ENCODE measurements at regions not wholly inside any gene's neighbourhood (a gene's known extent, or its start where the extent isn't known, plus 50 kb on each side); places are given as distances from the start of the nearest gene placed in this dataset.

DNA sequence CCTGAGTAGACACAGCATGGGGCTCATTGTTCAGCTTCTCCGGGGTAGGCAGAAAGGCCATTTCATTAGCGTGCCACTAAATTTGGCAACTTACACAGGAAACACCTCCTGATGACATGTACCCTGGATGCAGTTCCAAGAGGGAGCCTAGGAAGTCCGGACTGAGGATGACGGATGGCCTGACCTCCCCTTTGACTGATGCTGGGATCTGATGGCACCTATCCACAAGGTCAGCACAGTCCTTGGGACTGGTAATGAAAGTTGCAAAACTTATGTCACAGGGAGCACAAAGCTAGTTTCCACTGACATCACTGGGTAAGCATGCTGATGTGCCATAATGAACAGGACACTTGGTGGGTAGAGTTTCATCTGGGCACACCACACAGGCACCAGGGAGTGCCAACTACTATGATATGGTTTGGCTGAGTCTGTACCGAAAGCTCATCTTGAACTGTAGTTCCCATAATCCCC is 126.7 kb upstream of the ARL4C start:
- ATAC-seq = no peak
- Mint-ChIP-seq H3K4me3 (no peak overlapping the region), H3K27ac (no peak overlapping the region), H3K36me3 (no peaks in the 10 kb centered on the region), H3K4me1 (peaks cover 9% of the 10 kb centered on the region), H3K9me3 (no peaks in the 10 kb centered on the region), H3K27me3 (no peaks in the 10 kb centered on the region)

DNA sequence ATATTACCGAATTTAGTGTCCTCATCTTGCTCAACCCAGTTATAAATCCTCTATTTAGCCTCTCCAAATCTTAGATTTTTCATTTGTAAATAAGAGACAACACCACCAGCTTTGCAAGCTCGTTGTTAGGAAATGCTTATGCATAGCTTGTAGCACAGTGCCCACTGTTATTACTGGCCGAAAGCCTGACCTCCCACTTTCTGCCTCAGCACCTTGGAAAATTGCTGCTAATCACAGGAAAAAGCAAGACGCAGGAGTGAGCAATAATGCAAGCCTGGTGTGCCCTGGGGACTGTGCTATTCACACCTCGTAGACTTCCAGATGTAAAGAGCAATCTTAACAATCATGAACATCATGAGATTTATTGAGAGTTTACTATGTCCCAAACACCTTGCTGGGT is 124.2 kb upstream of the ARL4C start:
- Mint-ChIP-seq H3K4me3 (no peak overlapping the region), H3K27me3 (no peaks in the 10 kb centered on the region), H3K9me3 (no peaks in the 10 kb centered on the region), H3K36me3 (no peaks in the 10 kb centered on the region), H3K27ac (no peak overlapping the region), H3K4me1 (peaks cover 9% of the 10 kb centered on the region)
- ATAC-seq = no peak

DNA sequence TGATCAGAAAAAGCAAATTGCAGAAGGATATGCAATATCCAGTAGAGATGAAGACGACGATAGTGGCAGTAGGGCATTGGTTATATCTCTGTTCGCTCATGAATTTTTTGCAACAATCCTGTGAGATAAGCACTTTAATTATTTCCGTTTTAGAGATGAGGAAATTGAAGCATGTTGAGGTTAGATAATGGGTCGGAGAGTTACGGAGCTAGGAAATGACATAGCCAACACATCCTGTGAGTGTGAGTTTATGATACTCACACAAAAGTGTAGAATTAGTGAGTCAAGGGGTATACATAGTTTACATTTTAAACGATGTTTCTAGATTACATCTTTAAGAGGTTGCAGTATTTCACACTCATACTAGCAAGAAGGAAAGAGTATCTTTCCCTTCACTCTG is 123.1 kb upstream of the ARL4C start:
- no peak for ATAC-seq

DNA sequence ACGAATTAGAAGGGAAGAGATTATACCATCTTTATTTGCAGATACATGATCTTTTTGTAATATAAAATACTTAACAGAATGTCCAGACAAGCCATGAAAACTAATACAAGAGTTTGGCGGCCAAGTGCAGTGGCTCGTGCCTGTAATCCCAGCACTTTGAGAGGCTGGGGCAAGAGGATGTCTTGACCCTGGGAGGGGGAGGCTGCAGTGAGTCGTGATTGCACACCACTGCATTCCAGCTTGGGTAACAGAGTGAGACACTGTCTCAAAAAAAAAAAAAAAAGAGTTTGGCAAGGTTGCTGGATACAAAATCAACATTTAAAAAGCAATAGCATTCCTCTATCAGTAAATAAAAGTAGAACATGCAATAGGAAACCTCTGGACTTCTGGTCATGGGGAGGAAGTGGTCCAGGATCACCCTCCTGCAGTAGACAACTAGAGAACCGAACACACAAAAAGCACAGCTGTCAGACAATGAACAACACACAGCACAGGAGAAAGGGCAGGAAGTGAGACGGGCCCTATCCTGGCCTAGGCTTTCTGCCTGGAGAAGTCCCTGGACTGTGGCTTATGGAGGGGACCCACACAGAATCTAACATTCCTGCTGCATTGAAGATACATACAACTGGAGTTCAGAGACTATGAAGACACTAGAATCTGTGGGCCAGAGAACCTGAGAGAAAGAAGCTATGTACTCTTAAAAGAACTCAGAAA is 118.9 kb upstream of the ARL4C start:
- H3K9me3 Mint-ChIP-seq = peaks cover 6% of the 10 kb centered on the region
- peaks cover 19% of the 10 kb centered on the region for H3K27me3 Mint-ChIP-seq
- H3K4me1 Mint-ChIP-seq = peaks cover 9% of the 10 kb centered on the region
- H3K27ac Mint-ChIP-seq = no peak overlapping the region
- peaks cover 8% of the 10 kb centered on the region for H3K36me3 Mint-ChIP-seq
- ATAC-seq = no peak
- no peak overlapping the region for H3K4me3 Mint-ChIP-seq

More for the DNA sequence above, 123.1 kb upstream of the ARL4C start:
- Mint-ChIP-seq H3K9me3 (no peaks in the 10 kb centered on the region), H3K4me1 (peaks cover 9% of the 10 kb centered on the region), H3K36me3 (no peaks in the 10 kb centered on the region), H3K4me3 (no peak overlapping the region), H3K27me3 (no peaks in the 10 kb centered on the region), H3K27ac (no peak overlapping the region)

DNA sequence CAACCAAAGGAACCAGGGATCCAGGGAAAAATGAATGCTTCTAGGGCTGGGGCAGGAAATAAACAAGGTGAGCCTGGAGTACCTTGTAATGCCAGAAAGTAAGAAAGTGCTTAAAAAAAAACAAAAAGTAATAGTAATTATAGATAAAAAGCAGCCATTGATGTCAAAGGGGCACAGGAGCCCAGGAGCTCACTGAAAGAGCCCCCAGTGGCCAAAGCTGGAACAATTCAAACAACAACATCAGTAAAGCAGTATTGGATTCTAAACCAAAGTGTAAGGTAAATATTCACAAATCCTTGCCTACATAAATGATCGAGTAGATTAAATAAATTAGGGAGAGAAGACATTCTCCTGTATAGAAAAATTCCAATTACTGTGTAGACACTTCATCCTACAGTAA is 114.3 kb upstream of the ARL4C start:
- H3K27ac Mint-ChIP-seq = no peak overlapping the region
- H3K4me1 Mint-ChIP-seq = no peaks in the 10 kb centered on the region
- peaks cover 8% of the 10 kb centered on the region for H3K36me3 Mint-ChIP-seq
- H3K27me3 Mint-ChIP-seq = peaks cover 31% of the 10 kb centered on the region
- H3K4me3 Mint-ChIP-seq = no peak overlapping the region
- peaks cover 8% of the 10 kb centered on the region for H3K9me3 Mint-ChIP-seq
- ATAC-seq = no peak

DNA sequence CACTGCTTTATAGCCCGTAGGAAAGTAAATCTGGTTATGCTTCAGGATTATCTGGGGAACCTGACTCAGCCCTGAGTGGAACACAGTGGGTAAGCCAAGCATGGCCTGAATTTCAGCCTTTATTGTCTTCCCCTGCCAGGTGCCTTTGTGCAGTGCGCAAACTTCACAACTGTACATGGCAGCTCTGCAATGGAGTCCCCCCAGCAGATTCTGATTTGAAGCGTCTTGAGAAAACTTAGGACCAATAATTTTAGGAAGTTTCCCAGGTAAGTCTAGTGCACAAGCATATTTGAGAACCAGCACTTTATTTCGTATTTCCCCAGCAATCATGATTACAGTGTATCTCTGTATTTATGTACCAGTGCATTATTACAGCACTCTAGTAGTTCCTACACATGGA is 112.1 kb upstream of the ARL4C start:
- Mint-ChIP-seq H3K9me3 (peaks cover 8% of the 10 kb centered on the region), H3K27me3 (peaks cover 41% of the 10 kb centered on the region), H3K27ac (no peak overlapping the region), H3K36me3 (peaks cover 8% of the 10 kb centered on the region), H3K4me3 (no peak overlapping the region), H3K4me1 (no peaks in the 10 kb centered on the region)
- ATAC-seq = no peak

DNA sequence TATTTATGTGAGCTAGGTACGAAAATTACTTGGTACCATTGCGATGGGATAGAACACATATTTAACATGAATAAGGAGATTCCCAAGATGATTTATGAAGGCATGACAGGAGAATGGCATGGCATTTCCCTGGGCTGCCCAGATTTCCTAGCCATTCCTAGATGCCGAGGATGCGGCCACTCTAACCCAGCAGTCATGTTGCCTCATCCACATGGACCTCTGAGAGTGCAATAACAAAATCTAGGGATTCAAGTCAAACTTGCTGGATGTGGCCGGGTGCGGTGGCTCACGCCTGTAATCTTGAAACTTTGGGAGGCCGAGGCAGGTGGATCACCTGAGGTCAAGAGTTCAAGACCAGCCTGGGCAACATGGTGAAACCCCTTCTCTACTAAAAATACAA is 110.8 kb upstream of the ARL4C start:
- no peak for ATAC-seq
- Mint-ChIP-seq H3K27me3 (peaks cover 47% of the 10 kb centered on the region), H3K36me3 (peaks cover 8% of the 10 kb centered on the region)

DNA sequence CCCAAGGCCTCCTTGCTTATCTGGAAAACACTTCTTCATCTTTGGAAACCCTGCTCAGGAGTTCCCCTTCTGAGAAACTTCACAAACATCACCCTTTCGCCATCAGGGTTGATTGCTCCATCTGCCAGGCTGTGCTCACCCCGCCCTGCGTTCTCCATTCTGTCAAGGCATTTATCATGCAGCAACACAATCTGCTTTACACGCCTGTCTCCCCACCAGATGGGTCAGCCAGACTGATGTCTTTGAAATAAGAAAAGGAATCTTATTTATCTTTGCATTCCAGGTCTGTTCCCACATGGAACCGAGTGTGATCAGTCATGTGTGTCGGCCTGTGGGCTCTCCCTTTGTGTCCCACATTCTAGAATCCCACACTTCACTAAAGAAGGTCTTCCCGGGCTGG is 110.0 kb upstream of the ARL4C start:
- H3K4me3 Mint-ChIP-seq = no peak overlapping the region
- H3K9me3 Mint-ChIP-seq = peaks cover 3% of the 10 kb centered on the region
- peaks cover 2% of the 10 kb centered on the region for H3K36me3 Mint-ChIP-seq
- peaks cover 39% of the 10 kb centered on the region for H3K27me3 Mint-ChIP-seq
- no peak for ATAC-seq
- H3K4me1 Mint-ChIP-seq = no peaks in the 10 kb centered on the region
- no peak overlapping the region for H3K27ac Mint-ChIP-seq

More for the DNA sequence above, 110.8 kb upstream of the ARL4C start:
- H3K27ac Mint-ChIP-seq = no peak overlapping the region
- H3K4me3 Mint-ChIP-seq = no peak overlapping the region
- H3K4me1 Mint-ChIP-seq = no peaks in the 10 kb centered on the region
- peaks cover 8% of the 10 kb centered on the region for H3K9me3 Mint-ChIP-seq

DNA sequence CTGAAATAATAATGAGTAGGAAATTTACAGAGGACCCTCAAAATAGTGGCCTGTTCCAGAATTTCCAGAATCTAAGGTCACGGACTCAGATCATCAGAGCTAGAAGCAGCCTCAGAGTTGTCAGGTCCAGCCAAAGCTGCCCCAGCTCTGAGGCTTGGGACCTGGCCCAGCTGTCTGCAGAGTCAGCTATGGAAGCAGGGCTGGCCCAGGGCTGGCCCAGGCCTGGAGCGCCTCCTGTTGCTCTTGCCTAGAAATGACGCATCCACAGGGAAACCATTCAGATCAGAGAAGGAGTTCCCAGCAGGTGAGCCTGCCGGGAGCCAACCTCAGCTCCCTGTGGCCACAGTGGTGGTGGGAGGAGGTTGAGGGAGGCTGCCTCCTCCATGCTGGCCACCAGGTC is 106.7 kb upstream of the ARL4C start:
- H3K27me3 Mint-ChIP-seq = peaks cover 17% of the 10 kb centered on the region
- H3K27ac Mint-ChIP-seq = no peak overlapping the region
- H3K36me3 Mint-ChIP-seq = no peaks in the 10 kb centered on the region
- no peak overlapping the region for H3K4me3 Mint-ChIP-seq
- H3K4me1 Mint-ChIP-seq = no peaks in the 10 kb centered on the region
- peak; percentile 43 for ATAC-seq
- no peaks in the 10 kb centered on the region for H3K9me3 Mint-ChIP-seq

DNA sequence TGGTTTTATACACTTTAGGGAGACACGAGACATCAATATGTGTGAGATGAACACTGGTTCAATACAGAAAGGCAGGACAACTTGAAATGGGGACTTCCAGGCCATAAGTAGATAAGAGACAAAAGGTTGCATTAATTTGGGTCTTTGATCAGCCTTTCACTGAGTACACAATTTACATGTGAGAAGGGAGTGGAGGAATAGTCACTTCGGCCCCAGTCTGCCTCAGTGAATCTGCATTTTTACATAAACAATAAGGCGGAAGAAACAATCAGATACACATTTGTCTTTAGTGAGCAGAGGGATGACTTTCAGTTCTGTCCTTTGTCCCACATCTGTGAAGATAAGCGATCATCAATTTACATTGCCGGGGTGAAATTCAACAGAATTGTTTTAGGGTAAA is 104.3 kb upstream of the ARL4C start:
- peaks cover 33% of the 10 kb centered on the region for H3K27me3 Mint-ChIP-seq
- no peaks in the 10 kb centered on the region for H3K9me3 Mint-ChIP-seq
- H3K36me3 Mint-ChIP-seq = no peaks in the 10 kb centered on the region
- peaks cover 8% of the 10 kb centered on the region for H3K4me1 Mint-ChIP-seq
- H3K4me3 Mint-ChIP-seq = no peak overlapping the region
- H3K27ac Mint-ChIP-seq = peak overlapping the region; percentile 34
- no peak for ATAC-seq

DNA sequence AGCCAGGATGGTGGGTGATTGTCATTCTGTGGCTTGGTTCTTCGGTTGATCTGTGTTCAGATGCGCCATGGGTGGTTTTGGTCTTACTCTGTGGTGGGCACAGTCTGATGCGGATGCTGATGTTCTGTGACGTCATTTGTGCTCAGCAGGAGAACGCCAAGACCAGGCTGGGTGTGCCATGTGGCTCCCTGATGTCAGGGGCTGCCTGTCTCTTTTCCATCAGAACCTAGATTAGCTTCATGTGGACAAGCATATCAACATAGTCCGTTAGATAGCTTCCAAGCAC is 100.6 kb upstream of the ARL4C start:
- Mint-ChIP-seq H3K36me3 (no peaks in the 10 kb centered on the region), H3K4me1 (peaks cover 12% of the 10 kb centered on the region), H3K9me3 (no peaks in the 10 kb centered on the region), H3K27ac (no peak overlapping the region), H3K27me3 (peaks cover 29% of the 10 kb centered on the region), H3K4me3 (no peak overlapping the region)
- ATAC-seq = peak; percentile 44

DNA sequence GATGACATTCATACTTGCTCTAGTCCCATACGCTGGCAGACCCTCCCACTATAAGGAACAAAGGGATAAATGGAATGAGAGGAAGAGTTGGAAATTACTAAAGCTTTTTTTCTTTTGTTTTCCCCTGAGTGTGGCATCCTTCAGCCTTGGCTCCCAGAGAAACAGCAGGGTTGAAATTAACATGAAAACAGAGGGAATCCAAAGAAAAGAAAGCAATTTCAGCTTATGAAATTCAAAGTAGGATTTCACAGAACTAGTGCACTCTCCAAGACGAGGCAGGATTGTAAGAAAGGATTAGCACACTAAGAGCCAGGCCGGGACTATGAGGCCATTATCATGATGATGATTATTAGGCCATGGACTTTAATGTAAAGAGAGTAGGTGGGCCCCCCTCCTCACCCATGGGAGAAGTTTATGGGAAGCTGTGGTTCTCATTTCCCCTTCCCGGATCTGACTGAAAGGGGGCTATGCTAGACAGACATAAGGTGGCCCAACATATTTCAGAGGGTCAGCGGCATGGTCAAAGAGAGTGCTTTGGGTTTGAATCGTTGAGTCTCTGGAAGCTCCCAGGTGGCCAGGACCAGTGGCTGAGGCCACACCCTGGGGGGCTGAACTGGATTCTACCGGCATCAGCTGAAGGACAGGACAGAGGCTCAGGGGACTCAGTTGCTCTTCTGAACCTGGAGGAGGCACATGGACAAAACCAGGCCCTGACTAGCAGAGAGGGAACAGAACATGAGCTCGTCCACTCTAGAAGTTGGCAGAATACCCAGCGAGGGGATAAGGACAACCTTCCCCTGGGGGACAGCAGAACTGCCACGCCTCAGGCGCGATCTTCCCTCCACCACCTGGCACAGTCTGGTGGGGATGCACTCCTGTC is 100.1 kb upstream of the ARL4C start:
- no peak for ATAC-seq
- Mint-ChIP-seq H3K36me3 (no peaks in the 10 kb centered on the region), H3K4me3 (no peak overlapping the region), H3K27me3 (peaks cover 29% of the 10 kb centered on the region), H3K27ac (peak overlapping the region; percentile 50), H3K9me3 (no peaks in the 10 kb centered on the region), H3K4me1 (peaks cover 12% of the 10 kb centered on the region)

DNA sequence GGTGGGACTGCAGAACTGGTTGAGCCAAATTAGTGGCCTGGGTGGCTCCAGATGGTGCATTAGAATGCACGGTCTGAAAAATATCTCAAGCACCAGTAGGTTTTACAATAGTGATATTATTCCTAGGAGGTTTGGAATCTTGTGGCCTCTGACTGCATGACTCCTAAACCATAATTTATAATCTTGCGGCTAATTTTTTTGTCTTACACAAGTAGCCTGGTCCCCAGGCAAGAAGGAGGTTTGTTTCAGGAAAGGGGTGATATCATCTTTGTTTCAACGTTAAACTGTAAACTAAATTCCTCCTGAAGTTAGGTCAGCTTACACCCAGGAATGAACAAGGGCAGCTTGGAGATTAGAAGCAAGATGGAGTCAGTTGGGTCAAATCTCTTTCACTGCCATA is 98.9 kb upstream of the ARL4C start:
- Mint-ChIP-seq H3K27ac (peak overlapping the region; percentile 50), H3K4me1 (peaks cover 12% of the 10 kb centered on the region), H3K36me3 (no peaks in the 10 kb centered on the region), H3K27me3 (peaks cover 29% of the 10 kb centered on the region), H3K9me3 (no peaks in the 10 kb centered on the region), H3K4me3 (no peak overlapping the region)
- no peak for ATAC-seq

DNA sequence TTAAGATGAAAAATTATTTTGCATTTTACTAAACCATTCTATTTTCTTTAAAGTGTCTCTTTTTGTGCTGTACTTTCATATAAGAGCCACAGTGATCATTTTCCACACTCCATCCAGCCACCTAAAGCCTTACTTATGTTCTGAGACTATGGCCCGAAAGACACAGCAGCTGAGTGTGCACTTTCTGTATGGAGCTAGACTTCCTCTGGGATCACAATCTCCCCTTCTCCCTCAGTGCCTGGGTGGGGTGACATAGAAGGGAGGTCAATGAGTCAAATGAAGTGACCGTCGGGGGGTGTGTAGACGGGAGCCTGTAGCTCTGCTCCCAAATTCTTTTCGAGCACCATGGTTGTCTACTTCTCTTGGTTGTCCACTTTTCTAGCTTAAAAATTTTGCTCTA is 97.8 kb upstream of the ARL4C start:
- H3K9me3 Mint-ChIP-seq = no peaks in the 10 kb centered on the region
- ATAC-seq = no peak
- peaks cover 12% of the 10 kb centered on the region for H3K4me1 Mint-ChIP-seq
- H3K4me3 Mint-ChIP-seq = no peak overlapping the region
- peaks cover 35% of the 10 kb centered on the region for H3K27me3 Mint-ChIP-seq
- no peaks in the 10 kb centered on the region for H3K36me3 Mint-ChIP-seq
- H3K27ac Mint-ChIP-seq = no peak overlapping the region

DNA sequence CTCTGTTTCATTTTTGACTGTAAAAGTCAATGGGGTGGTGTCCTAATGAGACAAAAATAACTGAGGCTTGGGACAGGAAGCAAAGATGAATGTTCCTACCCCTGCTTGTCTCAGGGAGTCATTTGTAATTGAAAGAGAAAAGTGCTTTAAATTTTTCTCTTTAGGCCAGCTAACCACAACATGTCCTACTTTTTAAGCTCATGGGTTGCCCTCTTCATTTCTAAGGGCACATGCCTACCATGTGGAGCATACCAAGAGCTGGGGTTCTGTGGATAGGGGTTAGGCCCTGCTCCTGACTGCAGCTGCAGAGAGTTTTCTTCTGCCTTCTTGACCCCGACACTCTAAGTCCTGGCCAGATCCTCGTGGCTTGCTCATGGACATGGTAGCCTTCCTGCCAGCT is 96.8 kb upstream of the ARL4C start:
- Mint-ChIP-seq H3K36me3 (no peaks in the 10 kb centered on the region), H3K4me3 (no peak overlapping the region), H3K9me3 (no peaks in the 10 kb centered on the region), H3K27ac (no peak overlapping the region), H3K27me3 (peaks cover 41% of the 10 kb centered on the region), H3K4me1 (peaks cover 12% of the 10 kb centered on the region)
- no peak for ATAC-seq

DNA sequence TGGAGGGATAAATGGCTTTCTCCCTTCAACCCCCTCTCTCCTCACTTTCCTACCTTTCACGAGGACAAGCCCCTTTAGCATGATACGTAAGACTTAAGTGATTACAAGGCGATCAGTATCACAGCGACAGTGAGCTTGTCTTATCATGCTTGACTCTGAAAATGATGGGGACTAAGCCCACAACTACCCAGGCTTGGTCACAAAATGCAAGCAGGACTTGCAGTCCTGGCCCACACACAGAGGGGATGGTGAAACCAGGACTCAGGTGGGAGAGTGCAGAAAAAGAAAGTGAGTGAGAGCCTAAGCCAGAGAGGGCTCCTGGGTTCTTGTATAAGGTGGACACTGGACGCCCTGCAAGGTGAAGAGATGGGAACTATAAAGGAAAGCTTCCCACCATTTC is 95.7 kb upstream of the ARL4C start:
- Mint-ChIP-seq H3K36me3 (no peaks in the 10 kb centered on the region), H3K4me3 (no peak overlapping the region), H3K9me3 (no peaks in the 10 kb centered on the region), H3K27me3 (peaks cover 47% of the 10 kb centered on the region), H3K4me1 (peaks cover 12% of the 10 kb centered on the region), H3K27ac (no peak overlapping the region)
- ATAC-seq = no peak
